Caco-2 (cell line): ENCODE measurements at regions not wholly inside any gene's neighbourhood (a gene's known extent, or its start where the extent isn't known, plus 50 kb on each side); places are given as distances from the start of the nearest gene placed in this dataset.
A peak's percentile ranks its signal among the peaks of the same experiment; 100 is the strongest.
"Not testable (repeated sequence)": the region's sequence is repeated elsewhere in the genome, so short reads cannot be mapped to it uniquely, and the experiment has no call there.

Experiments
- BruUV-seq: library from RNA; stranded (reverse); fragments of 400-500 nt; replicated peaks from 2 replicates; lab custom pipeline; 2021; lab: Mats Ljungman, UMichigan
- CTCF ChIA-PET: fragments of 300-600 bp; sonication (Branson Sonifier 250); formaldehyde crosslinking; loops from one replicate; lab custom pipeline; 2022; ENCODE audit warnings: antibody characterized with exemption; lab: Charles Lee
- POLR2A ChIA-PET: fragments of 300-600 bp; sonication (Branson Sonifier 250); formaldehyde crosslinking; loops from one replicate; lab custom pipeline; 2022; ENCODE audit warnings: antibody characterized with exemption; lab: Charles Lee
- DNase-seq, 2 experiments: peaks; one replicate each; pipeline versions ENCODE4 v3.0.0 to v3.0.0-alpha.2; 2020 to 2022
- H3K27me3 ChIP-seq: replicated peaks from 2 replicates; pipeline ENCODE4 v1.6.0; 2011; ENCODE audit warnings: low read length; ENCODE audit not compliant: control insufficient read depth, insufficient read depth
- H3K36me3 ChIP-seq: 2 replicates; pipeline ENCODE4 v1.5.1; 2011; ENCODE audit warnings: low read length; ENCODE audit not compliant: control insufficient read depth, insufficient read depth
- H3K4me1 ChIP-seq: fragments of 250-450 bp; sonication (Bioruptor Pico); 2 replicates; pipeline ENCODE4 v1.5.1; 2020; ENCODE audit warnings: mild to moderate bottlenecking
- H3K4me3 ChIP-seq: 2 replicates; pipeline ENCODE4 v1.5.1; 2011; ENCODE audit warnings: low read depth, mild to moderate bottlenecking, control low read depth, low read length
- H3K9me3 ChIP-seq: fragments of 250-450 bp; sonication (Bioruptor Pico); 2 replicates; pipeline ENCODE4 v1.5.1; 2020; ENCODE audit warnings: mild to moderate bottlenecking, moderate library complexity
- H3K27ac Mint-ChIP-seq: one replicate; pipeline ENCODE4 v1.8.0; 2022; ENCODE audit warnings: mixed read lengths; ENCODE audit not compliant: unreplicated experiment
- H3K27me3 Mint-ChIP-seq: one replicate; pipeline ENCODE4 v1.8.0; 2022; ENCODE audit warnings: mixed read lengths; ENCODE audit not compliant: insufficient read depth, unreplicated experiment
- H3K36me3 Mint-ChIP-seq: one replicate; pipeline ENCODE4 v1.8.0; 2022; ENCODE audit warnings: mild to moderate bottlenecking, mixed read lengths; ENCODE audit not compliant: insufficient read depth, unreplicated experiment
- H3K4me1 Mint-ChIP-seq: one replicate; pipeline ENCODE4 v1.8.0; 2022; ENCODE audit warnings: low read depth, mixed read lengths; ENCODE audit not compliant: unreplicated experiment
- H3K4me3 Mint-ChIP-seq: one replicate; pipeline ENCODE4 v1.8.0; 2022; ENCODE audit warnings: mild to moderate bottlenecking, moderate library complexity, mixed read lengths; ENCODE audit not compliant: unreplicated experiment
- H3K9me3 Mint-ChIP-seq: one replicate; pipeline ENCODE4 v1.8.0; 2022; ENCODE audit warnings: mixed read lengths; ENCODE audit not compliant: unreplicated experiment
- intact Hi-C: fragments of 100-400 bp; cut with micrococcal nuclease; formaldehyde crosslinking; loops from one replicate; pipeline ENCODE4 v1.10.0; 2022; ENCODE audit not compliant: unreplicated experiment
- TF ChIP-seq, protein P1 (sequence below), 2 experiments: fragments of 200-600 bp in 1 of 2; IDR thresholded peaks; 1 replicate in 1 of 2; 2 replicates in 1 of 2; pipeline versions ENCODE4 v1.5.1 to v1.8.0; 2011 to 2022; ENCODE audit warnings: antibody characterized with exemption in 1 of 2, control low read depth in 1 of 2, inconsistent platforms in 1 of 2, low read depth in 1 of 2, low read length in 1 of 2, mild to moderate bottlenecking in 1 of 2, moderate library complexity in 1 of 2; ENCODE audit not compliant: insufficient read depth in 1 of 2, severe bottlenecking in 1 of 2, unreplicated experiment in 1 of 2

DNA sequence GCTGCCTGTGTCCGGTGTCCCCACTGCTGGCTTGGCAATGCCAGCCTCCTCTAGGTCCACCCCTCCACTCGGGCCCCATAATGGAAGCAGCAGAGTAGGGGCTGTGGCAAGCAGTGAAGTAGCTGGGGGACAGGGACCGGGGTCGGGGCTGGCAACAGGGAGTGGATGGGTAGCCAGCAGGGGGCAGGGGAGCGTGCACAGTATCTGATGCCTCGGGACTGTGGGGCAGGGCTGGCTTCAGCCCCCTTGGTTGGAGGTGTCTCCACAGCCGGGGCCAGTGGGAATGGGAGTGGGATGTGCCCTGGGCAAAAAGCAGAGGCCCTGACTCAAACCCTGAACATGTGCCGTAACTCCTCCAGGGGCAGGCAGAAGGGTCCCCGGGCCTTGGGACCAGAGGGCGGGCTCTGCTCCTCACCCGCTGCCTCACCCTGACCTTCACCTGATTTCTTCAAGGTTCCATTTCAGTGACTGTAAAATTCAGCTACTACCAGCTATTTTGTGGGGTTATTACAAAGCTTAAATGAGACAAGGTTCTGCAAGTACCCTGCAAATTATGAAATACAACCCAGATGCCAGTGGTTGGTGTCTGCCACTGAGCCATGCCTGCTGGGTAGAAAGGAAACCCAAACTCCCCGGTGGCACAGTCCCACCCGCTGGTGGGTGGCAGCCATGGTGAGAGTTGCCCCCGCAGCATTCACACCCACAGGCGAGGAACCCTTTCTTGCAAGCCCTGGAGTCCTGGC is 121.4 kb downstream of the LRRC37A3 start:
- H3K9me3 Mint-ChIP-seq, POLR2A ChIA-PET, H3K27me3 ChIP-seq, H3K4me1 Mint-ChIP-seq, H3K27me3 Mint-ChIP-seq, H3K9me3 ChIP-seq, H3K4me3 ChIP-seq, H3K36me3 ChIP-seq, BruUV-seq, H3K27ac Mint-ChIP-seq, H3K4me3 Mint-ChIP-seq, H3K4me1 ChIP-seq, intact Hi-C loops: not testable (repeated sequence)
- H3K36me3 Mint-ChIP-seq, result peaks cover 14% of the 10 kb centered on the region
- TF ChIP-seq, protein P1, sequence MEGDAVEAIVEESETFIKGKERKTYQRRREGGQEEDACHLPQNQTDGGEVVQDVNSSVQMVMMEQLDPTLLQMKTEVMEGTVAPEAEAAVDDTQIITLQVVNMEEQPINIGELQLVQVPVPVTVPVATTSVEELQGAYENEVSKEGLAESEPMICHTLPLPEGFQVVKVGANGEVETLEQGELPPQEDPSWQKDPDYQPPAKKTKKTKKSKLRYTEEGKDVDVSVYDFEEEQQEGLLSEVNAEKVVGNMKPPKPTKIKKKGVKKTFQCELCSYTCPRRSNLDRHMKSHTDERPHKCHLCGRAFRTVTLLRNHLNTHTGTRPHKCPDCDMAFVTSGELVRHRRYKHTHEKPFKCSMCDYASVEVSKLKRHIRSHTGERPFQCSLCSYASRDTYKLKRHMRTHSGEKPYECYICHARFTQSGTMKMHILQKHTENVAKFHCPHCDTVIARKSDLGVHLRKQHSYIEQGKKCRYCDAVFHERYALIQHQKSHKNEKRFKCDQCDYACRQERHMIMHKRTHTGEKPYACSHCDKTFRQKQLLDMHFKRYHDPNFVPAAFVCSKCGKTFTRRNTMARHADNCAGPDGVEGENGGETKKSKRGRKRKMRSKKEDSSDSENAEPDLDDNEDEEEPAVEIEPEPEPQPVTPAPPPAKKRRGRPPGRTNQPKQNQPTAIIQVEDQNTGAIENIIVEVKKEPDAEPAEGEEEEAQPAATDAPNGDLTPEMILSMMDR (IDR thresholded peaks at IDR 0.05; ENCODE audit: insufficient read depth in 1 of 2, low read depth in 1 of 2, low read length in 1 of 2, severe bottlenecking in 1 of 2, unreplicated experiment in 1 of 2), result peak in 1 of 2 experiments; percentile 32
- peak in 1 of 2 experiments; percentile 19 for DNase-seq
- CTCF ChIA-PET, result interaction anchor here (0.8 kb wide), 1 partner anchor 11 kb away, joined by 3 read pairs; no protein-coding TSS in a partner anchor

DNA sequence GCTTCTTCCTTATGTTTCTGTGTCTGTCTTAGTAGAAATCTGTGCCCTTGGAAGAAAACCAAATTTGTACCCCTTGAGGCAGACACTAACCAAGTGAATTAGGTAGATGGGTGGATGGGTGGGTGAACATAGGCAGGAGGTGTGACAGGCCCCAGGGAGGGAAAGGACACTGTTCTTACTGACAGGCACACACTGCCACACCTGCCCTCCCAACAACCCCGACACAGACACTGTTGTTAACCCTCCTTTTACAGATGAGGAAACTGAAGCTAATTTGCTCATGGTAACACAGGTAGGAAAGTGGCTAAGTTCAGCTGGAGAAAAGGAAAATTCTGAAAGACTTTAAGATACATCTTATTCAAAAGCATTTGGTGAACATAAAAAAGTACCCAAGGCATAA is 123.9 kb downstream of the LRRC37A3 start:
- Mint-ChIP-seq H3K27ac (peak overlapping the region; percentile 15), H3K36me3 (peaks cover 13% of the 10 kb centered on the region)
- H3K27me3 ChIP-seq, H3K4me3 ChIP-seq, CTCF ChIA-PET, H3K4me1 Mint-ChIP-seq, H3K27me3 Mint-ChIP-seq, H3K4me3 Mint-ChIP-seq, POLR2A ChIA-PET, H3K36me3 ChIP-seq, DNase-seq, H3K4me1 ChIP-seq, H3K9me3 Mint-ChIP-seq, BruUV-seq, intact Hi-C loops, H3K9me3 ChIP-seq: not testable (repeated sequence)

- POLR2A ChIA-PET, H3K4me3 Mint-ChIP-seq, H3K4me3 ChIP-seq, H3K9me3 Mint-ChIP-seq, H3K36me3 ChIP-seq, H3K27me3 ChIP-seq, H3K4me1 Mint-ChIP-seq, DNase-seq, intact Hi-C loops, H3K27me3 Mint-ChIP-seq, H3K9me3 ChIP-seq, BruUV-seq, H3K4me1 ChIP-seq, CTCF ChIA-PET: not testable (repeated sequence)
- Mint-ChIP-seq H3K36me3 (peaks cover 13% of the 10 kb centered on the region), H3K27ac (peak overlapping the region; percentile 15)
These were observed 124.6 kb downstream of the LRRC37A3 start for GRCh38 chr17:64794548-64795274.

- H3K4me3 ChIP-seq, H3K27me3 ChIP-seq, POLR2A ChIA-PET, H3K4me1 Mint-ChIP-seq, H3K27me3 Mint-ChIP-seq, CTCF ChIA-PET, H3K36me3 ChIP-seq, H3K4me3 Mint-ChIP-seq, H3K4me1 ChIP-seq, H3K9me3 ChIP-seq, H3K9me3 Mint-ChIP-seq, BruUV-seq, intact Hi-C loops, DNase-seq: not testable (repeated sequence)
- H3K27ac Mint-ChIP-seq, result peak overlapping the region; percentile 15
- H3K36me3 Mint-ChIP-seq, result peaks cover 13% of the 10 kb centered on the region
These were observed 125.2 kb downstream of the LRRC37A3 start for GRCh38 chr17:64794113-64794512.

GRCh38 chr17:64792793-64793575 is 126.3 kb downstream of the LRRC37A3 start:
- H3K9me3 ChIP-seq, H3K4me3 Mint-ChIP-seq, intact Hi-C loops, H3K9me3 Mint-ChIP-seq, H3K27ac Mint-ChIP-seq, H3K27me3 Mint-ChIP-seq, H3K4me1 ChIP-seq, DNase-seq, CTCF ChIA-PET, H3K36me3 ChIP-seq, POLR2A ChIA-PET, H3K4me1 Mint-ChIP-seq, H3K27me3 ChIP-seq, BruUV-seq, H3K4me3 ChIP-seq: not testable (repeated sequence)
- peaks cover 13% of the 10 kb centered on the region for H3K36me3 Mint-ChIP-seq

- H3K4me3 Mint-ChIP-seq, POLR2A ChIA-PET, H3K4me3 ChIP-seq, H3K27me3 Mint-ChIP-seq, H3K9me3 Mint-ChIP-seq, H3K27me3 ChIP-seq, CTCF ChIA-PET, intact Hi-C loops, H3K9me3 ChIP-seq, DNase-seq, H3K4me1 ChIP-seq, H3K27ac Mint-ChIP-seq, H3K36me3 ChIP-seq, BruUV-seq: not testable (repeated sequence)
- Mint-ChIP-seq H3K4me1 (peaks cover 13% of the 10 kb centered on the region), H3K36me3 (peaks cover 17% of the 10 kb centered on the region)
These were observed 127.0 kb downstream of the LRRC37A3 start for GRCh38 chr17:64792276-64792675.
